Liver (tissue), 8 donors: ENCODE measurements at regions not wholly inside any gene's neighbourhood (a gene's known extent, or its start where the extent isn't known, plus 50 kb on each side); places are given as distances from the start of the nearest gene placed in this dataset.

Experiments
- DNase-seq: peaks from one replicate; pipeline ENCODE4 v3.0.0-alpha.2; 2017; ENCODE audit warnings: low spot score
- H3K27ac ChIP-seq, 2 donors: one replicate each; pipeline ENCODE4 v1.7.0; 2013; ENCODE audit warnings: inconsistent platforms in 2 of 2, low read length in 2 of 2, control low read depth in 1 of 2, low read depth in 1 of 2, mild to moderate bottlenecking in 1 of 2
- H3K27me3 ChIP-seq, 4 donors: one replicate each; pipeline versions ENCODE4 v1.6.1 to v1.7.0; 2013; ENCODE audit warnings: low read length in 3 of 4, inconsistent platforms in 1 of 4, mild to moderate bottlenecking in 1 of 4, moderate library complexity in 1 of 4; ENCODE audit not compliant: control insufficient read depth in 4 of 4, insufficient read depth in 4 of 4
- H3K36me3 ChIP-seq, 4 donors: one replicate each; pipeline versions ENCODE4 v1.6.1 to v1.7.0; 2013; ENCODE audit warnings: low read length in 3 of 4, mild to moderate bottlenecking in 3 of 4, low read depth in 1 of 4, moderate library complexity in 1 of 4; ENCODE audit not compliant: control insufficient read depth in 4 of 4, insufficient read depth in 3 of 4
- H3K4me1 ChIP-seq, 4 donors: one replicate each; pipeline versions ENCODE4 v1.6.1 to v1.7.0; 2013; ENCODE audit warnings: low read length in 3 of 4, mild to moderate bottlenecking in 3 of 4, moderate library complexity in 1 of 4; ENCODE audit not compliant: control insufficient read depth in 4 of 4, insufficient read depth in 4 of 4
- H3K4me3 ChIP-seq, 3 donors: one replicate each; pipeline versions ENCODE4 v1.6.1 to v1.7.0; 2013; ENCODE audit warnings: low read length in 3 of 3, control low read depth in 1 of 3, low read depth in 1 of 3, mild to moderate bottlenecking in 1 of 3
- H3K9ac ChIP-seq, 2 donors: one replicate each; pipeline ENCODE4 v1.7.0; 2013; ENCODE audit warnings: low read length in 2 of 2, mild to moderate bottlenecking in 2 of 2, moderate library complexity in 2 of 2, control low read depth in 1 of 2, low read depth in 1 of 2
- H3K9me3 ChIP-seq, 4 donors: one replicate each; pipeline versions ENCODE4 v1.6.1 to v1.7.0; 2013; ENCODE audit warnings: low read length in 3 of 4; ENCODE audit not compliant: control insufficient read depth in 4 of 4
- ATF3 ChIP-seq: IDR thresholded peaks from 2 replicates; pipeline ENCODE4 v1.6.1; 2016; ENCODE audit warnings: antibody characterized with exemption
- EGR1 ChIP-seq, 2 donors: IDR thresholded peaks; 2 replicates each; pipeline ENCODE4 v1.6.1; 2016 to 2018; ENCODE audit warnings: antibody characterized with exemption in 2 of 2, low read depth in 2 of 2
- FOXA1 ChIP-seq: IDR thresholded peaks from 2 replicates; pipeline ENCODE4 v1.6.1; 2016; ENCODE audit warnings: antibody characterized with exemption
- FOXA2 ChIP-seq: IDR thresholded peaks from 2 replicates; pipeline ENCODE4 v1.6.1; 2016; ENCODE audit warnings: antibody characterized with exemption
- GABPA ChIP-seq, 2 donors: IDR thresholded peaks in 1 of 2; conservative IDR thresholded peaks in 1 of 2; 2 replicates each; pipeline ENCODE4 v1.6.1; 2016; ENCODE audit warnings: antibody characterized with exemption in 2 of 2, mild to moderate bottlenecking in 1 of 2, moderate library complexity in 1 of 2
- HNF4A ChIP-seq, 2 donors: conservative IDR thresholded peaks; 2 replicates each; pipeline ENCODE4 v1.6.1; 2016; ENCODE audit warnings: antibody characterized with exemption in 2 of 2, mild to moderate bottlenecking in 2 of 2
- HNF4G ChIP-seq: IDR thresholded peaks from 2 replicates; pipeline ENCODE4 v1.6.1; 2016; ENCODE audit warnings: antibody characterized with exemption
- JUND ChIP-seq, 2 donors: IDR thresholded peaks; 2 replicates each; pipeline ENCODE4 v1.6.1; 2016; ENCODE audit warnings: antibody characterized with exemption in 2 of 2
- MAX ChIP-seq: IDR thresholded peaks from 2 replicates; pipeline ENCODE4 v1.6.1; 2016; ENCODE audit warnings: antibody characterized with exemption
- NR2F2 ChIP-seq: IDR thresholded peaks from 2 replicates; pipeline ENCODE4 v1.6.1; 2016; ENCODE audit warnings: antibody characterized with exemption
- RAD21 ChIP-seq, 2 donors: IDR thresholded peaks; 2 replicates each; pipeline ENCODE4 v1.6.1; 2016; ENCODE audit warnings: antibody characterized with exemption in 2 of 2, mild to moderate bottlenecking in 2 of 2
- REST ChIP-seq: IDR thresholded peaks from 2 replicates; pipeline ENCODE4 v1.6.1; 2016; ENCODE audit warnings: antibody characterized with exemption, mild to moderate bottlenecking
- RXRA ChIP-seq, 2 donors: IDR thresholded peaks; 2 replicates each; pipeline ENCODE4 v1.6.1; 2017 to 2018; ENCODE audit warnings: antibody characterized with exemption in 2 of 2, mild to moderate bottlenecking in 1 of 2
- SP1 ChIP-seq: IDR thresholded peaks from 2 replicates; pipeline ENCODE4 v1.6.1; 2018; ENCODE audit warnings: antibody characterized with exemption, mild to moderate bottlenecking
- TAF1 ChIP-seq: conservative IDR thresholded peaks from 2 replicates; pipeline ENCODE4 v1.6.1; 2016; ENCODE audit warnings: antibody characterized with exemption, mild to moderate bottlenecking
- YY1 ChIP-seq: IDR thresholded peaks from 2 replicates; pipeline ENCODE4 v1.6.1; 2016; ENCODE audit warnings: antibody characterized with exemption, mild to moderate bottlenecking
- ZBTB33 ChIP-seq: IDR thresholded peaks from 2 replicates; pipeline ENCODE4 v1.6.1; 2016; ENCODE audit warnings: antibody characterized with exemption
- WGBS: extraction: QIAGEN DNeasy Blood & Tissue Kit; methylation state at CpG from one replicate; pipeline ENCODE4 v1.1.7; 2013; 5-methylcytosine and 5-hydroxymethylcytosine counted together
- TF ChIP-seq, protein P1 (sequence below): fragments of 150-350 bp; IDR thresholded peaks from 2 replicates; pipeline ENCODE4 v1.5.1; 2017; ENCODE audit warnings: improper control_type of control experiment, low read depth, low read length; ENCODE audit not compliant: missing input control
- donor health status: healthy.
- donor health status: healthy.
- donor health status: healthy.
- donor health status: healthy.
- donor health status: healthy.

GRCh38 chr6:16993396-16993795 is 108.5 kb upstream of the STMND1 start:
- Histone ChIP-seq H3K4me1 (no peaks in the 10 kb centered on the region), H3K9me3 (no peaks in the 10 kb centered on the region), H3K36me3 (no peaks in the 10 kb centered on the region), H3K4me3 (no peak overlapping the region), H3K27me3 (no peaks in the 10 kb centered on the region), H3K9ac (no peak overlapping the region), H3K27ac (no peak overlapping the region)
- DNase-seq = no peak
- WGBS = 91% methylated on average over 6 of the region's 6 CpGs
- TF ChIP-seq GABPA (IDR thresholded peaks at IDR 0.05 in 1 of 2, conservative IDR thresholded peaks at IDR 0.05 in 1 of 2) = no peak
- no peak for TF ChIP-seq FOXA2
- TF ChIP-seq ZBTB33 = no peak
- no peak for TF ChIP-seq RAD21 (IDR thresholded peaks at IDR 0.05)
- no peak for TF ChIP-seq FOXA1
- TF ChIP-seq HNF4A (conservative IDR thresholded peaks at IDR 0.05) = no peak
- no peak for TF ChIP-seq ATF3
- no peak for TF ChIP-seq MAX
- no peak for TF ChIP-seq EGR1 (IDR thresholded peaks at IDR 0.05; ENCODE audit: low read depth in 2 of 2)
- no peak for TF ChIP-seq YY1
- no peak for TF ChIP-seq SP1
- TF ChIP-seq RXRA (IDR thresholded peaks at IDR 0.05) = no peak
- TF ChIP-seq REST = no peak
- TF ChIP-seq, protein P1, sequence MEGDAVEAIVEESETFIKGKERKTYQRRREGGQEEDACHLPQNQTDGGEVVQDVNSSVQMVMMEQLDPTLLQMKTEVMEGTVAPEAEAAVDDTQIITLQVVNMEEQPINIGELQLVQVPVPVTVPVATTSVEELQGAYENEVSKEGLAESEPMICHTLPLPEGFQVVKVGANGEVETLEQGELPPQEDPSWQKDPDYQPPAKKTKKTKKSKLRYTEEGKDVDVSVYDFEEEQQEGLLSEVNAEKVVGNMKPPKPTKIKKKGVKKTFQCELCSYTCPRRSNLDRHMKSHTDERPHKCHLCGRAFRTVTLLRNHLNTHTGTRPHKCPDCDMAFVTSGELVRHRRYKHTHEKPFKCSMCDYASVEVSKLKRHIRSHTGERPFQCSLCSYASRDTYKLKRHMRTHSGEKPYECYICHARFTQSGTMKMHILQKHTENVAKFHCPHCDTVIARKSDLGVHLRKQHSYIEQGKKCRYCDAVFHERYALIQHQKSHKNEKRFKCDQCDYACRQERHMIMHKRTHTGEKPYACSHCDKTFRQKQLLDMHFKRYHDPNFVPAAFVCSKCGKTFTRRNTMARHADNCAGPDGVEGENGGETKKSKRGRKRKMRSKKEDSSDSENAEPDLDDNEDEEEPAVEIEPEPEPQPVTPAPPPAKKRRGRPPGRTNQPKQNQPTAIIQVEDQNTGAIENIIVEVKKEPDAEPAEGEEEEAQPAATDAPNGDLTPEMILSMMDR = no peak
- no peak for TF ChIP-seq HNF4G
- no peak for TF ChIP-seq TAF1
- no peak for TF ChIP-seq JUND (IDR thresholded peaks at IDR 0.05)
- TF ChIP-seq NR2F2 = no peak
